OCI-LY1 (cell line): ENCODE measurements at regions not wholly inside any gene's neighbourhood (a gene's known extent, or its start where the extent isn't known, plus 50 kb on each side); places are given as distances from the start of the nearest gene placed in this dataset.

ENCODE experiments used
- EZH2 ChIP-seq: fragments of 200-600 bp; sonication (generic), shearing (Covaris generic); IDR thresholded peaks from 2 replicates; pipeline ENCODE4 v1.8.0; 2017; ENCODE audit warnings: borderline replicate concordance, mixed run types, mild to moderate bottlenecking, antibody characterized with exemption, low read length, moderate library complexity, mixed read lengths
- TF ChIP-seq, protein P1 (sequence below): fragments of 200-600 bp; sonication (generic), shearing (Covaris generic); IDR thresholded peaks from 2 replicates; pipeline ENCODE4 v1.5.1; 2017; ENCODE audit warnings: mild to moderate bottlenecking, antibody characterized with exemption, low read length, moderate library complexity, mixed read lengths

- TF ChIP-seq, protein P1, sequence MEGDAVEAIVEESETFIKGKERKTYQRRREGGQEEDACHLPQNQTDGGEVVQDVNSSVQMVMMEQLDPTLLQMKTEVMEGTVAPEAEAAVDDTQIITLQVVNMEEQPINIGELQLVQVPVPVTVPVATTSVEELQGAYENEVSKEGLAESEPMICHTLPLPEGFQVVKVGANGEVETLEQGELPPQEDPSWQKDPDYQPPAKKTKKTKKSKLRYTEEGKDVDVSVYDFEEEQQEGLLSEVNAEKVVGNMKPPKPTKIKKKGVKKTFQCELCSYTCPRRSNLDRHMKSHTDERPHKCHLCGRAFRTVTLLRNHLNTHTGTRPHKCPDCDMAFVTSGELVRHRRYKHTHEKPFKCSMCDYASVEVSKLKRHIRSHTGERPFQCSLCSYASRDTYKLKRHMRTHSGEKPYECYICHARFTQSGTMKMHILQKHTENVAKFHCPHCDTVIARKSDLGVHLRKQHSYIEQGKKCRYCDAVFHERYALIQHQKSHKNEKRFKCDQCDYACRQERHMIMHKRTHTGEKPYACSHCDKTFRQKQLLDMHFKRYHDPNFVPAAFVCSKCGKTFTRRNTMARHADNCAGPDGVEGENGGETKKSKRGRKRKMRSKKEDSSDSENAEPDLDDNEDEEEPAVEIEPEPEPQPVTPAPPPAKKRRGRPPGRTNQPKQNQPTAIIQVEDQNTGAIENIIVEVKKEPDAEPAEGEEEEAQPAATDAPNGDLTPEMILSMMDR, result no peak
- TF ChIP-seq EZH2, result no peak
Measured at GRCh38 chr9:78938821-78939220, 632.9 kb upstream of the TLE4 start.
